Gastroesophageal sphincter (tissue), 4 donors: ENCODE measurements at regions not wholly inside any gene's neighbourhood (a gene's known extent, or its start where the extent isn't known, plus 50 kb on each side); places are given as distances from the start of the nearest gene placed in this dataset.

ENCODE experiments used
- ATAC-seq: fragments of 150-250 bp; one replicate; pipeline ENCODE4 v1.9.1; 2016; ENCODE audit warnings: mild to moderate bottlenecking, moderate library complexity
- H3K27ac ChIP-seq, 4 donors: fragments of 200-600 bp; sonication (generic) in 3 of 4; 1 replicate in 3 of 4; 2 replicates in 1 of 4; pipeline ENCODE4 v1.5.1; 2016 to 2019
- H3K27me3 ChIP-seq: fragments of 200-600 bp; sonication (generic); one replicate; pipeline ENCODE4 v1.5.1; 2019
- H3K36me3 ChIP-seq, 2 donors: fragments of 200-600 bp; sonication (generic); one replicate each; pipeline ENCODE4 v1.5.1; 2019; ENCODE audit warnings: control low read depth in 1 of 2
- H3K4me1 ChIP-seq, 3 donors: fragments of 200-600 bp; sonication (generic); 1 replicate in 2 of 3; 2 replicates in 1 of 3; pipeline ENCODE4 v1.5.1; 2016 to 2019; ENCODE audit warnings: control low read depth in 2 of 3
- H3K4me3 ChIP-seq, 2 donors: fragments of 200-600 bp; sonication (generic); one replicate each; pipeline ENCODE4 v1.5.1; 2019; ENCODE audit warnings: mild to moderate bottlenecking in 1 of 2, moderate library complexity in 1 of 2
- H3K9me3 ChIP-seq, 3 donors: fragments of 200-600 bp; sonication (generic); one replicate each; pipeline ENCODE4 v1.5.1; 2017 to 2019; ENCODE audit warnings: control low read depth in 2 of 3
- EP300 ChIP-seq: sonication (generic); formaldehyde crosslinking; IDR thresholded peaks from one replicate; pipeline ENCODE4 v1.6.1; 2017; ENCODE audit warnings: antibody characterized with exemption, mild to moderate bottlenecking
- POLR2A ChIP-seq, 2 donors: fragments of 450-650 bp; IDR thresholded peaks; one replicate each; pipeline ENCODE4 v1.6.1; 2017; ENCODE audit warnings: antibody characterized with exemption in 2 of 2, mild to moderate bottlenecking in 2 of 2, moderate library complexity in 1 of 2
- POLR2AphosphoS5 ChIP-seq: sonication (generic); formaldehyde crosslinking; IDR thresholded peaks from one replicate; pipeline ENCODE4 v1.6.1; 2017; ENCODE audit warnings: antibody characterized with exemption
- WGBS, 2 donors: methylation state at CpG; one replicate each; pipeline ENCODE4 v1.1.5; 2018; ENCODE audit warnings: low coverage in 1 of 2; 5-methylcytosine and 5-hydroxymethylcytosine counted together
- TF ChIP-seq, protein P1 (sequence below), 4 experiments: fragments of 200-600 bp in 2 of 4; fragments of 450-650 bp in 2 of 4; sonication (generic) in 1 of 4; IDR thresholded peaks; one replicate each; pipeline ENCODE4 v1.5.1; 2017 to 2019; ENCODE audit warnings: antibody characterized with exemption in 4 of 4, mild to moderate bottlenecking in 2 of 4, moderate library complexity in 2 of 4

DNA sequence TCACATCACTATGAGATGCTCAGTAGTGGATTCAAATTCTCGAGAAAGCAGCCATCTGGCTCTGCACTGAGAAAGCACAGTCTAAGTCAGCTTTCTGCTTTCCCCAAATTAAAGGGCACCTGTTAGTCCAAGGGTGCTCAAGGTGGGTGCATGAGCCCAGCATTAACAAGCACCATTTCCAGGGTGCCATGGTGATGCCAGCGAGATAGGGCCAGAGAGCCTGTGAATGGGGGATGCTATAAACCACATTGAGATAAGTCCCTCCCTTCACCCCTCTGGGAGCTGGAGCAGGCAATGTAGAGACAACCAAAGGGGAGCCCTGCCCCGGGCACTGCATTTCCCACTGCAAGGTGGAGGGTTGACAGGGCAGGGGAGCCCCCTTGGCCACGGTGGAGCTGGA is 568.2 kb downstream of the AJAP1 start:
- Histone ChIP-seq H3K9me3 (no peaks in the 10 kb centered on the region), H3K27ac (no peak overlapping the region), H3K4me3 (no peak overlapping the region), H3K27me3 (peaks cover 77% of the 10 kb centered on the region), H3K36me3 (no peaks in the 10 kb centered on the region), H3K4me1 (no peaks in the 10 kb centered on the region)
- ATAC-seq, result no peak
- 60 to 80% methylated on average over 1 to 2 of the region's 4 CpGs for WGBS, 2 donors
- TF ChIP-seq, protein P1, sequence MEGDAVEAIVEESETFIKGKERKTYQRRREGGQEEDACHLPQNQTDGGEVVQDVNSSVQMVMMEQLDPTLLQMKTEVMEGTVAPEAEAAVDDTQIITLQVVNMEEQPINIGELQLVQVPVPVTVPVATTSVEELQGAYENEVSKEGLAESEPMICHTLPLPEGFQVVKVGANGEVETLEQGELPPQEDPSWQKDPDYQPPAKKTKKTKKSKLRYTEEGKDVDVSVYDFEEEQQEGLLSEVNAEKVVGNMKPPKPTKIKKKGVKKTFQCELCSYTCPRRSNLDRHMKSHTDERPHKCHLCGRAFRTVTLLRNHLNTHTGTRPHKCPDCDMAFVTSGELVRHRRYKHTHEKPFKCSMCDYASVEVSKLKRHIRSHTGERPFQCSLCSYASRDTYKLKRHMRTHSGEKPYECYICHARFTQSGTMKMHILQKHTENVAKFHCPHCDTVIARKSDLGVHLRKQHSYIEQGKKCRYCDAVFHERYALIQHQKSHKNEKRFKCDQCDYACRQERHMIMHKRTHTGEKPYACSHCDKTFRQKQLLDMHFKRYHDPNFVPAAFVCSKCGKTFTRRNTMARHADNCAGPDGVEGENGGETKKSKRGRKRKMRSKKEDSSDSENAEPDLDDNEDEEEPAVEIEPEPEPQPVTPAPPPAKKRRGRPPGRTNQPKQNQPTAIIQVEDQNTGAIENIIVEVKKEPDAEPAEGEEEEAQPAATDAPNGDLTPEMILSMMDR (IDR thresholded peaks at IDR 0.05), result no peak
- TF ChIP-seq EP300 (no peak), POLR2A (IDR thresholded peaks at IDR 0.05) (no peak), POLR2AphosphoS5 (no peak)

DNA sequence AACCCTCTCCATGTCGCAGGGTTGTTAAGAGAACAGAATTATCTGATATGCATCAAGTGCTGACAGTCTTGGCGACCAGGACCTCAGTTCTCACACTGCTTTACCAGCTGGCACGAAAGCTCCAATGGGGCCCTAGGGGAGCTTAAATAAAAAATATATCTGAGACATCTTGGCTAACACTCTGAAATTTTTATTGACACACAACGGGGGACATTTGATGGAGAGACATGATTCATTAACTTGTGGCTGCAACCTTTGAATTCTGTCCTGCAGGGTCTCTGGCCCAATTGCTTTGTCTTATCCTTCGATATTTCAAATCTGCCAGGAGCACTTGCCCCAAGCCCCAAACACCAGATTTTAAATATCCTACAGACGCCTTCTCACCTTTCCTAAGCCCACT is 567.0 kb downstream of the AJAP1 start:
- Histone ChIP-seq H3K27ac (no peak overlapping the region), H3K27me3 (peaks cover 72% of the 10 kb centered on the region), H3K9me3 (no peaks in the 10 kb centered on the region), H3K4me3 (no peak overlapping the region), H3K36me3 (no peaks in the 10 kb centered on the region), H3K4me1 (no peaks in the 10 kb centered on the region)
- WGBS, 2 donors, result 63 to 76% methylated on average over 6 of the region's 6 CpGs
- no peak for ATAC-seq
- TF ChIP-seq, protein P1 (IDR thresholded peaks at IDR 0.05), result no peak
- TF ChIP-seq POLR2A (IDR thresholded peaks at IDR 0.05), result no peak
- no peak for TF ChIP-seq EP300
- TF ChIP-seq POLR2AphosphoS5, result no peak

DNA sequence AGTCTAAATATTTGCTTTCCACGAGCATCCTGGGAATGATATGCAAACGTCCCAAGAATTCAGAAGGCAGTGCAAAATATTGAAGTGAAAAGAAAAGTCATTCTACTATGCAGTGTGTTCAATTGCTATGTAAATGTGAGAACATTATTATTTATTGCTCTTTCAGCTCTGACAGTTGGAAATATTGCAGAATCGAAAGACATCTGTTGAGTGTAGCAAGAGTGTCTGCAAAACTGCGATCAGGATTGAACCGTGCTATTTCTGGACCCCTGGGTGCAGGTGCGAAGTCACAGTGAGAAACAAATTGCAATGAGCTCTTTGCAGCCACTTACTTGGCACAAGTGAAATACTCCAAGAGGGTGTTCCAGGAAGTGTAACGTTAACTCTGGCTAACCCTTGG is 566.4 kb downstream of the AJAP1 start:
- no peak overlapping the region for H3K27ac ChIP-seq
- 26 to 44% methylated on average over 4 to 7 of the region's 7 CpGs for WGBS, 2 donors
- H3K27me3 ChIP-seq, result peaks cover 65% of the 10 kb centered on the region
- no peaks in the 10 kb centered on the region for H3K4me1 ChIP-seq
- TF ChIP-seq POLR2AphosphoS5, result no peak
- no peak for TF ChIP-seq POLR2A (IDR thresholded peaks at IDR 0.05)
- no peak for TF ChIP-seq EP300
- TF ChIP-seq, protein P1 (IDR thresholded peaks at IDR 0.05), result no peak
- ATAC-seq, result no peak
- H3K4me3 ChIP-seq, result no peak overlapping the region
- H3K9me3 ChIP-seq, result no peaks in the 10 kb centered on the region
- no peaks in the 10 kb centered on the region for H3K36me3 ChIP-seq

DNA sequence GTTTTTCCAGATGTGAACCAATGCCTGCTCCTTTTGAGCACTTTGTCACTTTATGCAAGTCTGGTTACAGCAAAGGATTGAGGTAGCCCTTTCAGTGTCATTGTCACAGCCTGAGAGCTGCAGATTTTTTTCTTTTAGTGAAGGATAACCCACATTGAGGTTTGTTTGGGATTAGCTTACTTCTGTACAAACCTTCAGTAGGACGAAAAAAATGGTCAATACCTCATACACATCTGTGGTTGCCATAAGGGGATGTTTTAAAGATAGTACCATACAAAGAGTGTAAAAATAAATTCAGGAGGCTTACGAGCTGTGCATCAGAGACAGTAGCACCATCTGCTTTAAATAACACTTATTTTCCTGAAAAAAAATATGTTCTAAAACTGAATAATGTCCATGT is 566.0 kb downstream of the AJAP1 start:
- no peak overlapping the region for H3K4me3 ChIP-seq
- 33 to 35% methylated on average over 2 of the region's 2 CpGs for WGBS, 2 donors
- no peak for ATAC-seq
- no peak overlapping the region for H3K27ac ChIP-seq
- H3K4me1 ChIP-seq, result no peaks in the 10 kb centered on the region
- H3K9me3 ChIP-seq, result no peaks in the 10 kb centered on the region
- H3K27me3 ChIP-seq, result peaks cover 62% of the 10 kb centered on the region
- TF ChIP-seq POLR2AphosphoS5, result no peak
- TF ChIP-seq, protein P1 (IDR thresholded peaks at IDR 0.05), result no peak
- no peak for TF ChIP-seq EP300
- no peak for TF ChIP-seq POLR2A (IDR thresholded peaks at IDR 0.05)
- no peaks in the 10 kb centered on the region for H3K36me3 ChIP-seq

DNA sequence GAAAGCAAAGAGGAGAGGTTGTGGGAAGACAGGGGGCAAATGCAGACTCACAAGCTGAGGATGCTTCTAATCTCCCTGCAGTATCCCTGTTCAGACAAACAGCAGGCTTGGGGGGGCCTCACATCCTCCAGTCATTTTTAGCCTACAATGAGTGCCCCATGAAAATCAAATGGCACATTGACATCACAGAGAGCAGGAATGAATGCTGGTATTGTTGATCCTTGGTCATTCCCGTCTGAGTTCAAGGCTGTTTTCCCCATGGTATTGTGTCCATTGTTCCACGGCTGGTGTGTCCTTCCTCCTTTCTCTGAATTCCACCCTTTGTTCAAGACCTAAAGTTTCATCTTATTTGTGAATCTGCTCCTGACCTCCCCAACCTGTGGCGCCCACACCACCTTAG is 545.6 kb downstream of the AJAP1 start:
- H3K27me3 ChIP-seq, result peaks cover 46% of the 10 kb centered on the region
- no peaks in the 10 kb centered on the region for H3K4me1 ChIP-seq
- no peak for ATAC-seq
- H3K9me3 ChIP-seq, result no peaks in the 10 kb centered on the region
- no peaks in the 10 kb centered on the region for H3K36me3 ChIP-seq
- no peak for TF ChIP-seq POLR2A (IDR thresholded peaks at IDR 0.05)
- TF ChIP-seq EP300, result no peak
- TF ChIP-seq, protein P1 (IDR thresholded peaks at IDR 0.05), result no peak
- no peak for TF ChIP-seq POLR2AphosphoS5
- H3K4me3 ChIP-seq, result no peak overlapping the region
- H3K27ac ChIP-seq, result no peak overlapping the region
- WGBS, 2 donors, result 50% methylated on average over 3 of the region's 3 CpGs; no CpG with 5 or more reads in 1 of the 2 donors
